HG03378 (cell line): ENCODE measurements at regions not wholly inside any gene's neighbourhood (a gene's known extent, or its start where the extent isn't known, plus 50 kb on each side); places are given as distances from the start of the nearest gene placed in this dataset.

Source experiments
- ATAC-seq: cut with Tn5 transposase; IDR thresholded peaks from one replicate; pipeline ENCODE4 v1.9.1; 2021; ENCODE audit warnings: mild to moderate bottlenecking, moderate library complexity; ENCODE audit not compliant: unreplicated experiment

DNA sequence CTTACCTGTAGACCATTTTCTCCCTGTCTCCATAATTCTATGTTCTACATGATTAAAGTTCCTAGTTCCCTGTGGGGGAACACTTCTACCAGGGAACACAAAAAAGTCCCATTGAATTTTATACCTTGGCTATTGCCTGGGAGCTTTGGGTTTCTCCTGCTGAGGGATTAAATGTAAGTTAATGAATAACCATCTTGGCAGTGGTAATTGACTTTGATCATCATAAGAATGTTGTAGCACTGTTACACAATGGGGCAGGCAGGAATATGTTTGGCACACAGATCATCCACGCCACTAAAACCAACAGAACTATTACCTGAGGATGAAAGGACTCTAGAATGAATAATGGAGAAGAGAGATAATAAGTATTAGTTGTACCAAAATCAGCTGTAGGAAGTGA, 1106.2 kb upstream of the GJE1 start:
- no peak for ATAC-seq

DNA sequence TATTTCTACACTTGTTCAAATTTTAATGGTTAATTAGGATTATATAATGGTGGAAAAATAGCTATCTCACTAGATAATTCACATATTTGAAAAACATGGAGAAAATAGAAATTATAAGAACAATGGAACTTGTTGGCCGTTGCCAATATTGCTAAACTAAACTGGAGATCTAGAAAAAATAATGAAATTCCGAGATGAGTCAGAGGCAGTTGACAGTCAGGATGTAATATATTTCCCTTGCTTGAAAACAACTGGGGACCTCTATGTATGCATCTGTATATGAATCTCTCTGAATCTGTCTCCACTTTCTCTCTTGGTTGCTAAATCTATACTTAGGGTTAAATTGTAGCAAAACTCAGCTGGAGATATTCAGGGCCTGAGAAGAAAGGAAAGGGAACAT, 1108.2 kb upstream of the GJE1 start:
- no peak for ATAC-seq

DNA sequence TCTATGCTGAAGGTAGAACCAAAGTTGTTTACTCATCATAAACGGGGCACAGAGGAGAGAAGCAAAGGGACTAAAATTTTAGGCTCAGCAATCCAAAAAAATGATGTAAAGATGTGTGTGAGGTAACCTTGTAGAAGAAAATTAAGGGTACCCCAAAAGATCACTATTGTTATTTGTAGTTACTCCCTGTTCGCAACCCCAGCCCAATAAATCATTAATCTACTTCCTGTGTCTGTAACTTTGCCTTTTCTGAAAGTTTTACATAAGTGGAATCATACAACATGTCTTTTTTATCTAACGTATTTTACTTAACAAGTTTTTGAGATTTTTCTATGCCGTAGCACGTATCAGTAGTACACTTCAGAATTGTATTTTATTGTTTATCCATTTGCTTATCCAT, 1114.8 kb upstream of the GJE1 start:
- no peak for ATAC-seq

DNA sequence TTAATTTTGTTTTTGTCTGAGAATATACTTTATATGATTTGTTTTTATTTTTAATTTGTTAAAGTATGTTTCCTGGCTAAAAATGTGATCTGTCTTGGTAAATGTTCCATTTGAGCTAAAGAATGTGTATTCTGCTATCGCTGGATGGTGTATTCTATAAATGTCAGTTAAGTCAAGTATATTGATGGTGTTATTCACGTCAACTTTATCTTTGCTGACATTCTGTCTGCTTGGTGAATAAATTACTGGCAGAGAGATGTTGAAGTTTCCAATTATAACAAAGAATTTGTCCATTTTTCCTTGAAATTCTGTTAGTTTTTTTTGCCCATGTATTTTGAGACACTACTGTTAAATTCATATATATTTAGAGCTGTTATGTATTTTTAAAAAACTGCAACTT, 1131.8 kb upstream of the GJE1 start:
- ATAC-seq, result no peak

DNA sequence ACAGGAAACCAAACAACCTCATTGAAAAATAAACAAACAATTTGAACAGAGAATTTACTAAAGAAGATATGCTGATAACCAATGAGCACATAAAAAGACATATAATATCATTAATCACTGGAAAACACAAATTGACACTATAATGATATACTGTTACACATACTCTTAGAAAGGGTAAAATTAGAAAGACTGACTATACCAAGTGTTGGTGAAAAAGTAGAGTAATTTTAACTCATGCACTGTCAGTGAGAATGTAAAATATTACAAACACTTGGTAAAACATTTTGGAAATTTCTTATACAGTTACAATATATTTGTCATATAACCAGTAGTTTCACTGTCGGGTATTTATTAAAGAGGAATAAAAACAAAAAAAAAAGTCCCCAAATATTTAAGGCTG, 1139.2 kb upstream of the GJE1 start:
- ATAC-seq, result no peak

DNA sequence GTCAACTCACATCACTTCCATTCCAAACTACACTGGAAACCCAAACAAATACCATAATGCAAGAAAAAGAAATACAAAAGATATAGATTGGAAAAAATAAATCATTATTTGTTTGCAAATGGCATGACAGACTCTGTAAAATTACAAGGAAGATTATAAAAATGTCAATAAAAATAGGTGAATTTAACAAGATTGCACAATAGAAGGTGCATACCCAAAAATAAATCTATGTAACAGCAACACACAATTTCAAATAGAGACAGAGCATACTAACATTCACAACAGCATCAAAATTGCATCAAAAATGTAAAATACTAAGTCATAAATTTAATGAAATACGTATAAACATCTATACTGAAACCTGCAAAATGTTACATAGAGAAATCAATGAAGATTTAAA, 1140.0 kb upstream of the GJE1 start:
- ATAC-seq, result no peak

DNA sequence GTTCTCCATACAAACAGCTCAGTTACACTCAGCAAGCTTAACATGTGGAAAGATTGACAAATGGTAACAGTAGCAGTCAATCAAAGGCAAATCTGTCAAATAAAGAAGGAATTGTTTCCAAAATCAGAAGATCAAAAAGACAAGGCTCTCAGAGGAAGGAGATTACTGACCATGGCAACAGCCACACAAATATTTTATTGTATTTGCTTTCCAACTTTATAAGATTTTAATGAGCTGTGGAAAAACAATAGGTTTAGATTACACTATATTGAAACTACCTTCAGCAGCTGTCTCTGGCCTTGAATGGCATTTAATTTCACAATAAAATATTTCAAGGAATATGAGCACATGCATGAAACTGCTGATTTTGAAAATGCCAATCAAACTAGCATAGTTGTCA, 1143.9 kb upstream of the GJE1 start:
- no peak for ATAC-seq

DNA sequence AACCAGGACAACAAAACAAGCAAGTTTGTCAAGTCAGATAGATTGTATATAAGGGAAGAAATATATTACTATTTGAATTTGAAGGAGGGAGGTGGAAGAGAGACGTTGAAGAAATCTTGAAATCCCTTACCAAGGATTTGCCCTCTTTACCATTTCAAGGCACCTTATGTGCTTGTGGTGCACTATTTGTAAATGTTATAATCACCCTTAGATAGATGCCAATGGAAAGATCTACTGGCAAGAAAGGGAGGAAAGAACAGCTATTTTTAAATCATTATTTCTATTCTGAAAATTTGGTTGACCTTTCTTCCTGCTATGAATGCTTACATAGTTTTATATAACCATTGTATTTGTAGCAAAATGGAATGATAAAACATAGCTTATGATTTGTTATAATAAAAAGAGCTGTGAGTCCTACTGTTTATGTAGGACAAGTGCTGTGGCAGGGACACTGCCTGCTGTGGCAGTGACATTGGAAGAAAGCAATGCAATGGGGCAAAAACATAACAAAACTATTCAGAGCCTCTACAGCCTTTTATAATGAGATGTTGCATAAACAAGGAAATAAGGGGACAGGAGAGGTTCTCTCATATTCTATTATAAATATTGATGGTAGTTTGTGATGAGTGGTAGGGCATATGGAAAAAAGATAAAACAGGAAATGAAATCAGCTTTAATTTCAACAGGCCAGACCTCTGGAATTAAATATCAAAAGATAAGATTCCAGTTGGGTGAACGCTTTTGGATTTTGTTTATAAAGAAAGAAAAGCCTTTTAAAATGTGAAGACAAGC, 1145.2 kb upstream of the GJE1 start:
- no peak for ATAC-seq

DNA sequence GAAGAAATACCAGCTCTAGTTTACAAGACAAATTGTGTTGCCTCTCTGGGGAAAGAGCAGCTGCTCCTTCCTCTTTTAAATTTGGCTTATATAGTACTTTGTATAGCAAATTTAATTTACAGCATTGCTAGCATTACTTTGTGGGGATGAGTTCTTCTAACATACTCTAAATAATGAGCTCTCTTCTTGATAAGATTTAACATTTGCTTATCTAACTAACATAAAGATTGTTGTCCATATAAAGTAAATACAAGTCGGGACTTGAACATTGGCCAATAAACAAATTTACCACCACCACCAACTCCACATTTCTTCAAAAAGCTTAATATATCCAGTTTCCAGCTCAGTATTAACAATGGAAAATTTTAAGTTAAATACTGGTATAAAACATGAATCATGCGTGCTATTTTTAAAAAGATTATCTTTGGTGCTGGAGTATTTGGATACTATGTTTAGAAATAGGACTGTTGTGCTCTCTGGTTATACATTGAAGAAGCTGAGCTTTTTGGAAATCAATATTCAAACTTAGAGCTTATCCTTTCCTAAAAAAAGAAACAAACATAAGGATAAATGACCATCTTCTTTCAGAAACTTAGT, 1146.9 kb upstream of the GJE1 start:
- ATAC-seq, result no peak

DNA sequence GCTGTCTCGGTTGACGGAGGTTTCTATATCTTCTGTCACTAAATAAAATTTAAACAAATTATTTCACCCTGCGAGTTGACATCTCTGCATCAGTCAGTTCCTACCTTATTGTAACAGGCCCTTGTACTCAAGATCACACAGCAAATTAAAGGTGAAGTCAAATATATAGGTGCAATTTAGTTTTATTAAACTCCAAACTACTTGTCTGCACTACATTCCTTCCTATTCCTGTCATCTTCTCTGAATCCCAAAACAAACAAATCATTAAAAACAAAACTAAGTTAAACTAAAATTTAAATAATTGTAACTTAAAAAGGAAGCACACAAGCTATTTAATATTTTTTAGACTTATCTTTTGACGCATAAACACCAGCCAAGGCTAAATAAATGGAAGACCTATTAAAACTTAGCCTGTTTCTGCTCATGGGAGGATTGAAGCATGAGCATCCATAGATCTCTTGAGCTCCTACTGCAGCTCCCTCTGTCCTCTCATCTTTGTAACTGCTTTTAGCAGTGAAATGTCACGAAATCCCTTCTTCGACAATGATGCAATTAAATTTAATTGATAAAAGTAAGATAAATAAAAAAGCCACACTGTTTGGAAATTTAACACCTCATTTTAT, 1152.3 kb upstream of the GJE1 start:
- ATAC-seq, result no peak

DNA sequence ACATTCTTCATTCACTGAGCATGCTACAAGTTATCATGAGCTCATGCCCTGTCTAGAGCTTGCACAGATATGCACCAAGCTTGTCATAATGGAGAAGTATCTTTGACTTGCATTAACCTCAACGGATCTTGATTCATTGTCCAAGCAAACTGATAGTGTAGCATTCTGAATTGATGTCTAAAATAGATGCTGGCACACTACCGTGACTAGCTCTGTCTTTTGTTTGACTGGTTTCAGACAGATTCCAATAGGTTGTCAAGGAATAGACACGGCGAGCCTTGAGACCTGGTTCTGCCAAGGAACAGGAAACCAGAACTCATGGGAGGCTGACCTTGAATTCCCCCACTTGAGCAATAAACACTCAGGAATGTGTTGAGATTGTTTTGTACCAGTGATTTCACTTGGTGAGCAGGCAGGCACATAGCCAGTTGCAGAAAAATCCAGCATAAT, 1153.1 kb upstream of the GJE1 start:
- no peak for ATAC-seq

DNA sequence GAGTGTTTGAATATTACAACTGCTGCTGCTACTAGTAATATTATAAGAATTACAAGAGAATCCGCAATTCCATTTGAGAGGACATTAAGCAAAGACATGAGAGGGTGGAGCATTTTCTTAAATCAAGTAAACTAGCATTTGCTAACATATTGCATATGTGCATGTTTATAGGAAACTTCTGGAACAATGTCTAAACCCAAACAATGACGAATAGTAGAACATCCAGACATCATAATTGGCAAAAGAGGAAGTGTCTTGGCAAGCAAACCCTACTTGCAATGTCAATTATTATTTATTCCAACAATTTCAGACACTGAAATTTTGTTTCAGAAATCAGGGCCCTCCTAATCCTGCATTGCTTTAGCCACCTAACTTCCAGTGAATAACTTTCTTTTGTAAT, 1155.3 kb upstream of the GJE1 start:
- ATAC-seq, result no peak

DNA sequence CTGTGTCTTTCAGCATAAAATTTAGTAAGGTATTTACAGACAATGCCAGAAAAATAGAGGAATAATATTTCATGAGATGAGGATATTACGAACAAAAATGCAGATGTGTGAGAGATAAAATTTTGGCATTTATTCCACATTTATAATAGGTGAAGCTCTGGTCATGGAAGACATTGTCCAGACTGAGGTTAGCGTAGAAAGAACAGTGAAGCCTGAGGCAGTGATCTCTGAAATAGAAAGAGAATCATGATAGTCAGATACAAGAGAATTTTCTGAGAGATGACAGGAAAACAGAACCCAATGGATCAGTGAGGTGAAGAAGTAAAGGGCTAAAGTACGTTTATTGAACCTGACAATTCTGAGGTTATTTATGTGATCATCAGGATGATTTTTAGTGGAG, 1155.9 kb upstream of the GJE1 start:
- no peak for ATAC-seq

DNA sequence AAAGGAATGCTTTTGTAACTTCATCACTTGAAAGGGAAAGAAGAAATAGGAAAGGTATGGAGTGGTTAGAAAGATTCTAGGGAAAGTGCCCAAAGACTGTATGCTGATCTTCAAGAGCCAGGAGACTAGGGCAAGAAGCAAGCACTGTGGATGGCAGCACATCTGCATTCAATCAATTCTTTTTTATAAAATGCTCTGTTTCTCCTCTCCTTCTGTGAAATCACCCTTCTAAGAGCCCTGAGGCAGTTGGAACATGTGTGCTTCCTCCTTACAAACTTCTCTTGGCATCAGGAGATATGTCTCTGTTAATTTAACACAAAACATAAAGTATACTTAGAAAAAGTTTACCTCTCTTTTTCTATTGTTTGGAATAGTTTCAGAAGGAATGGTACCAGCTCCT, 1162.2 kb upstream of the GJE1 start:
- no peak for ATAC-seq

DNA sequence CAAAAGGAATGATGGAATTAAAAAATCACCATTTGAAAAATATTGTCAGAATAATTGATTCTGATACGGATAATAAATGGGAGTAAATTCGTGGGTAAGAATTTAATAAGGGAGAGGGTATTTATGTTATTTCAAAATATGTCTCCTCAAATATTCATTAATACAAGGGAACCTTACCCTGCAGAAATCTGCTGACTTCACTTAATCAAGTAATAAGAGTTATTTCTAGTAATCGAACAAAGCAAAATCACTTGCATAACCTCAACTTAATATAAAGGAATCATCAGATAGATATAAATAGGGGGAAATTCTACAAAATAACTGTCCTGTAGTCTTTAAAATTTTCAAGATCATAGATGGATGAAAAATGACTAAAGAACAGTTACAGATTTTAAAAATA, 1164.7 kb upstream of the GJE1 start:
- no peak for ATAC-seq

DNA sequence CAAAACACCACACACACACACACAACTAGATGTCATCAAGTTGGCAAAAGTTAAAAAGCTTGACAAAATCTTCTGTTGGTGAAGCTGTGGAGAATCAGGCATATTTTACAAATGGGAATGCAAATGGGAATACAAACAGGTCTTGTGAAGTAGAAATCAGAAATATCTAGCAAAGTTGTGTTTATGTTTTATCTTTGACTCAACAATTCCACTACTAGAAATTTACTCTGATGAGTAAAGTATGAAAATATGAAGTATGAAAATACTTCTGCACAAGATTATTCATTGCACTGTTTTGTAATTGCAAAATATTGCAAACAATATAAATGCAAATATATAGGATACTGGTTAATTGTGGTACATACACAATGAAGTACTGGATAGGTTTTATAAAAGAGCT, 1166.0 kb upstream of the GJE1 start:
- ATAC-seq, result no peak

DNA sequence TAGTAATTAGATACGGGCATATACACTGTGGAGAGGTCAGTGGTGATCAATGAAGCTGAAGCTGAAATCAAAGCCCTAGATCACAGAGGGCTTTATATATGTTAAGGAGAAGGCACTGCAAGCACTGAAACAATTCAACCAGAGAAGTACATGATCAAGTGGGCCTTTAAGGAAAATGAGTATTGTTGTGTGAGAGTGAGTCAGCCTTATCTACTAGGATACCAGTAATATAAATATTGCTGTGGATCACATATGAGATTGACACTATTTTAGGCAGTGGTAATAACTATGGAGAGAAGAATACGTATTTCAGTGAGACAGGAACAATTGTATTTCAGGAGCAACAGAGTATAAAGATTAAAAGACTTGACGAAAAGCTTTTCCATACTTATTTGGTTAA, 1172.2 kb upstream of the GJE1 start:
- no peak for ATAC-seq

DNA sequence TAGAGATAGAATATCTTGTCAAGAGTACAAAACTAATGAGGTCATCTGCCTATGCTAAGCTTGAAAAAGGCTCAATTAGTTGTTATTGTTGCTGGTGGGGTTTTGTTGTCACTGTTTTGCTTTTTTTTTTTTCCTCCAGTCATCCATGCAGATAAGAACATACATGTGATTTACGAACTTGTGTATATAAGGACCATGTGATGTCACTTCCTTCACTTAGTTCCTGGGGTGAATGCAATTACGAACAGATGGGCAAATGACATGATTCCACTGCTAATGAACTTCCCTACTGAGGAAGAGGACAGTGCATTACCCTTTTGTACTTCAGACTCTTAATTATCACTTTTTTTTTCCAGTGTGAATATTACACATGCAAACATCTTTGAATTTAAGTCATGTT, 1175.3 kb upstream of the GJE1 start:
- ATAC-seq, result no peak

DNA sequence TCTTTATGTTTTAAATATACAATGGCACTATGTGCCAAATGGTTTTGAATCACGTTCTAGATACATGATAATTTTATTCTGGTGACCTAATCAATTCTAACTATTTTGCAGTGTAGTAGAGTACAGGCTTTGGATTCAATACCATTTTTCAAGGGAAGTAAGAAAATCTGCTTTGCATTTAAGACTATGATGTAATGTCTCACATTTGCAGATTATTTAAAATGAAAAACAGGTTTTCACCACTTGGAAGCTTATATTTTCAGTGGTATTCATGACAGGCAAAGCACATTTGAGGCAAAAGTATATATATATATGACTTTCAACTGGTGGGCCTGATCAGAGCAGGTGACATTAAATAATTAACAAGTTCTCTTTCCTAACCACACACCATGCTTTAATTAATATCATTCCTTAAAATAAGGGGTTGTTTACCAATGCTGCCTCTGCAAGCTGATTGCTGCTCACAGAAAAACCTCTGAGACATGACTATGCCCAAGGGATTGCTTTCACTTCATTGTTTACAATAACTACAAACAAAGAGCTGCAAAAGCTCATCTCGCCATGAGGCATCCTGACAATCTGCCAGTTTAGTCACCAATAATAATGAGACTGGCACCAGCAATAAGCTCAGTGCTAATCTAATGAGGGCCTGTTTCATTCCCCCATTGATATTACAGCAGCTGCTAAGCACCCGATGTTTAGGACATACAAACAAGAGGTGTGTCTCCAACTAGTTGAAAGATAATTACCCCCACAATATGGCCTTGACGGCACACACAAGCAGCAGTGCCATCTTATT, 1176.0 kb upstream of the GJE1 start:
- ATAC-seq, result no peak

DNA sequence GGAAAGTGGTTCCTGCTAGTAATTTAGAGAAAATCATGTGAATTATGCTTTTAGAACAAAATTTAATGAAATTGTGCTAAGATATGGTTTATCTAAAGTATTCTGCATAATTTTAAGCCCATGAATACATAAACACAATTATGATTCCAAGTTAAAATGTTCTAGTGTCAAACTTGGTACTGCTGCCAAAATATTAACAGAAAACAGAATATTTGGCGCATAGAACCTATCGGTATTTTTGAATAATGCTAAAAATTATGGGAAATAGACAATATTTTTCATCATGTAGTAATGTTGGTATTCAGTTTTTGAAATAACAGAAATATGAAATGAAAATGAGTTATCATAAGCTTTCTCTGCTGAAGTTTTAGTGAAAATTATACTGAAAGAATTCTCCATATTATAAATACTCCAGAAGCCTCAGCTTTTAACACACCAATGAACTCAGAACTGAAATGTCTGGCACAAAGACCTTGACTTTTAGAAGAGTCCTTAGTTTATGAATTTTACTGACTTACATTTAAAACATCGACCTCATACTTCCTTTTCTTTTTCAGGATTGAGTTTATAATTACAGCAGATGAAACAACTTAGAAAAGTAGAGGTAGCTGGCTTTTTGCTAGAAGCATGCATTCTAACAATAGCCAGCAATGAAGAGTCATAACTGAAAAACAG, 1192.3 kb upstream of the GJE1 start:
- ATAC-seq, result no peak

DNA sequence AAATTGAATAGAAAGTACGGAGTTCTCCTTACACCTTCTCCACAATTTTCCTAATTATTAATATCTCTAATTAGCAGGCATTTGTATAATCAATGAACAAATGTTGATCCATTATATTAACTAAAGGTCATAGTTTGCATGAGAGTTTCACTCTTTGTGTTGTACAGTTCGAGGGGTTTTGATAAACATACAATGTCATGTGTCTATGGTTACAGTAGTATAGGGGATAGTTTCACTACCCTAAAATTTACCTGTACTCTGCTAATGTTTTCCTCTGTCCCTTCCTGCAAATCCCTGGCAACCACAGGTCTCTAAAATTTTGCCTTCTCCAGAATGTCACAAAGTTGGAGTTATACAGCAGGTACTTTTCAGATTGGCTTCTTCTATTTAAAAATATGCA, 1199.8 kb upstream of the GJE1 start:
- ATAC-seq, result no peak
